GM19025 (cell line): ENCODE measurements at regions not wholly inside any gene's neighbourhood (a gene's known extent, or its start where the extent isn't known, plus 50 kb on each side); places are given as distances from the start of the nearest gene placed in this dataset.

Experiments
- ATAC-seq: cut with Tn5 transposase; IDR thresholded peaks from one replicate; pipeline ENCODE4 v1.9.1; 2021; ENCODE audit warnings: mild to moderate bottlenecking, low read depth, moderate library complexity; ENCODE audit not compliant: unreplicated experiment

- no peak for ATAC-seq
Measured at GRCh38 chr1:38256072-38256471, 209.5 kb upstream of the POU3F1 start.

- no peak for ATAC-seq
Measured at GRCh38 chr1:38253314-38253713, 206.7 kb upstream of the POU3F1 start.

GRCh38 chr1:38250356-38250755 lies 203.8 kb upstream of the POU3F1 start:
- ATAC-seq, result no peak

GRCh38 chr1:38249001-38249400 lies 202.4 kb upstream of the POU3F1 start:
- no peak for ATAC-seq

DNA sequence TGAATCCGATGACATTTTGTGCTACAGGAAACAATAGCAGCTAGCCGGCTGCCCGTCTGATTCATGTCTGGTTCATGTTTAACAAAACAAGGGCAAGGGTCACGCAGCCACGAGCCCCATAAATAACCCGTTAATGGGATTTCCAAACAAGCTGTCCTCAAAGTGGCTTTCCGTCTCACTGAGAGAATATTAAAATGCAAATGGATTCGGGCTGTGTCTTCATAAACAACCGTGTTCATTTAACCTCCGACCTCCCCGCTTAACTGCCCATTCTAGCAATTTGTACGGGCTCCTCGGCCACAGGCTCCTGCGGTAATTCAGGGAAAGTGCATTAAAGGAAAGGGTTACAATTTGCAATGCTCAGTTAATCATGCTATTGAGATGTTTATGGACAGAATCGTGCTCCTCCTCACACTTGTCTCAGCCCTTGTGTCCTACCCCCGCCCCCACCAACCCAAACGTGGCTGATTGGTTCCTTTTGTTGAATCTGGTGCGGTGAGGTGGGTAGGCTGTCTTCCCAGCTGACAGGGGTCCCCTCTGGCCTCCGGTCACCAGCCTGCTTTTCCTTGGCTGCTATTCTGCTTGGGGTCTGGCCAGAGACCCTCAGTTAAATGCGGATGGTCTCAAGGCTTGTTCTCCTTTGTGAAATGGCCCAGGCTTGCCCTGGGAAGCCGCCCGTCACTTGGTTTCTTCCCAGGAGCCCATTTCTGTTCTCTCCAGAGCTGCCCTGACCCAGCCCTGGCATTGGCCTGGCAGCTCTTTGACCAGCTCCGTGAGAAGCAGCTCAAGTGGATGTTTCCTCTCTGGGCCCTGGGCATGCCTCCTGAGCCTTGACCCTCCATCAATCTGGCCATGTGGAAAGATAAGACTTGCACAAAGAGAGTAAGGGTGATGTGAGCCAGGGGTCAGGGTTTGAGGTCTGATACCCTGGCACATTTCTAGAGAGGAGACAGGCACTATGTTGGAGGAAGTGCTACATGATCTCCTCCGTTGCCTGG lies 200.7 kb upstream of the POU3F1 start:
- ATAC-seq, result no peak

- ATAC-seq, result no peak
Measured at GRCh38 chr1:38244218-38244845, 197.7 kb upstream of the POU3F1 start.

- ATAC-seq, result no peak
Measured at GRCh38 chr1:38243106-38243505, 196.5 kb upstream of the POU3F1 start.

DNA sequence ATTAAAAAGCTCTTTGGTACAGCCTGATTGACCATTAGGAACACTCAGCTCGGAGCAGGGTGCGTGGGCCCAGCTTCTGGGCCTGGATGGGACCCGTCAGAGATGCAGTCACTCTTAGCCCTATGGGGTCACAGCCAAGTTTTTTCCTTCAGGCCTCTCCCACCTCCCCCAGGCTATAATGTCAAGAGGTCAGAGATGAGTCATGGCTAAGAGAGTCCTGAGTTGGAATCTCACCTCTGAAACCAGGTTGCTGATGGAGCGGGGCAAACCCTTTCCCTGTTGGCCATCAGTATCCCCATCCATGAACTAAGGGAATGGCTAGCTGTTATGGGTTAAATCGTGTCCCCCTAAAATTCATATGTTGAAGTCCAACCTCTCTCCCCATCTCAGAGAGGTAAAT lies 195.9 kb upstream of the POU3F1 start:
- ATAC-seq, result no peak

GRCh38 chr1:38241594-38242334 lies 195.2 kb upstream of the POU3F1 start:
- no peak for ATAC-seq

DNA sequence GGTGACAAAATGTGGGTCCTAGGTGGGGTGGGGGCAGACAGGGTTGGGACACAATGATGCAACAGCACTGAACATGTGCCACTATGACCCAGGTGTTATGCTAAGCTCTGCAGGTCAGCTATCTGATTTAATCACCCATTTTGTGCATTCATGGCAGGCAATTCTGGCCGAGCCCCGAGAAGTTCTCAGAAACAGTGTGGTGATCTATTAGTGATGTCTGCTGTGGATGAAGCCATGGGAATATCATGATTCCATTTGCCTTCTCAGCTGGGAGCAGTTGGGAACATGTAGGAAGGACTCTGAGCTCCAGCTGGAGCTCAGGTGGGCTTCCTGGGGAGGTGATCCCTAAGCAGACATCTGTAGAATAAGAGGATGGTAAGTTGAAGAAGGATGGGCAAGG lies 194.0 kb upstream of the POU3F1 start:
- ATAC-seq, result no peak

GRCh38 chr1:38239258-38239835 lies 192.8 kb upstream of the POU3F1 start:
- ATAC-seq, result no peak

DNA sequence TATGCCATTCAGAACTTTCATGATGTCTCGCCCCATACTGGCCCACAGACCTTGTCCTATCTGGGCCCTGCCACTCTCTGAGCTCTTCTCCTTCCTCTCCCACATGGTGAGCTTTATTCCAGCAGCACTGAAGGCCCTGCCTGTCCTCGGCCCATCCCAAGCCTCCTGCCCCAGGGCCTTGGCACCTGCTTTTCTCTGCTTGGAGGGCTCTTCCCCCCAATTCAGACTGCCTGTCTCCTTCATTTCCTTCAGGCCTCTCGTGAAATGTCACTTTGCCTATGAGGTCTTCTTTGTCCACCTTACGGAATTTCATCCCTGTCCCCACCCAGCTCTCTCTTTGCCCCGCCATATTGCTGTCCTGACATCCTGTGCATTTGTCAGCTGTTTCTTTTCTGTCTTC lies 191.7 kb upstream of the POU3F1 start:
- ATAC-seq, result no peak

- ATAC-seq, result no peak
Measured at GRCh38 chr1:38235705-38236104, 189.1 kb upstream of the POU3F1 start.

DNA sequence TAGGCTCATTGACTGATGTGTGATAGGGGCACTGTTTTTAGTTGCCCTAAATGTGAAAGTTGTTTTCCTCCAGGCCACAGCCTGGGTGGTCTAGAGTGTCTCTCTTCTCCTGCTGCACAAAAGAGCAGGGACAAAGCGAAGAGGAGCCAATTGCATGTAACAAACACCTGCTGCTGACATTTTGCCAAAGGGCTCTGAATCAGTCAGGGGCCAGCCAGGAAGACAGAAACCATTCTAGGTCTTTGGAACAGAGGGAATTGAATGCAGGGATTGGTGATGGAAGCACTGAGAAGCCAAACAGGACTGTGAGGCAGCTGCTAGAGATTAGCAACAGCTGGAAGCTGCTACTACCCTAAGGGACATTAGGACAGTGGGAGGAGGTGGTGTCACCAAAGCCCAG lies 185.3 kb upstream of the POU3F1 start:
- no peak for ATAC-seq

GRCh38 chr1:38228718-38229117 lies 182.1 kb upstream of the POU3F1 start:
- ATAC-seq, result no peak

DNA sequence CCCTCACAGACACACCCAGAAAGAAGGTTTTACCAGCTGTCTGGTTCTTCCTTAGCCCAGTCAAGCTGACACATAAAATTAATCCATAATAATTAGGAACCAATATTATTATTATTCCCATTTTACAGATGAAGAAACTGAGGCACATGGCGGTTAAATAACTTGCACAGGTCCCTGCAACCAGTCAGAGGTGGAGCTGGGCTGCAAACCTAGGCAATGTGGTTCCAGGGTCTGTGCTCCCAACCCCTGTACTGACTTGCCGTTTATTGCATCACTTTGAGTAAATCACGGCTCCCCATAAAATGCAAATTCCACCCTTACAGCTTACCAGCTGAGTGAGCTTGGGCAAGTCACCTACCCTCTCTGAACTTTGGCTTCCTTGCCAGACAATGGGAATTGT lies 179.2 kb upstream of the POU3F1 start:
- ATAC-seq, result no peak

DNA sequence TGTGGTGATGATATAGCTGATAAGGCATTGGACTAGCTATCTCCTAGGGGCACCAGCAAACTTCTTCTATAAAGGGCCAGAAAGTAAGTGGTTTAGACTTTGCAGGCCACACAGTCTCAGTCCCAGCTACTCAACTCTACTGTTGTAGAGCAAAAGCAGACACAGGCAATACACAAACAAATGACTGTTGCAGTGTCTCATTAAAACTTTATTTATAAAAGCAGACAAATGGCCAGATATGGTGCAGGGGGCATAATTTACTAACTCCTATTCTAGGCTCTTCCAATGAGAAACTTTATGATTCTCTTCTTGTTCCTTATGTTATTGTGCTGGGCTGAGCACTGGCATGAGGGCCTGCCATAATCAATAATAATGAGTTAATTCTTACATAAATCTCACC lies 176.8 kb upstream of the POU3F1 start:
- ATAC-seq, result no peak

- no peak for ATAC-seq
Measured at GRCh38 chr1:38222891-38223290, 176.3 kb upstream of the POU3F1 start.

GRCh38 chr1:38221006-38221649 lies 174.5 kb upstream of the POU3F1 start:
- no peak for ATAC-seq

DNA sequence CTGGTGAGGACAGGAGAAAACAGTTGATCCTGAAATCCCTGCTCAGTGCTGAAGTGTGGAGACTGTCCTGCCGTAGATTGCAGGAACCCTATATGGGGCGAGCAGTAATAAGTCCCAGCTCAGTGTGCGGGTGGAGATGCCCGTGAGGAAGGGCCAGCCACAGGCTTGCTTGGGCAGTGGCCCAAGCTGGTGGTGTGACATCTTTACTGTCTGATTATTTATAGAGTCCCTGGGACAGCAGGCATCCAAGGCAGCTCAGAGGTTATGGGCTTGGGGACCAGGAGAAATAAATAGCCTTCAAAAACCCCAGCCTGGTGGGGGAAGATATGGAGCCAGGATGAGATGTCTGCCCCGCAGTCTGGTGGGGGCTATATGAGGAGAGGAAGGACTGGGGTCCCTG lies 170.7 kb upstream of the POU3F1 start:
- ATAC-seq, result no peak
